A673 (cell line): ENCODE measurements at regions not wholly inside any gene's neighbourhood (a gene's known extent, or its start where the extent isn't known, plus 50 kb on each side); places are given as distances from the start of the nearest gene placed in this dataset.

Source experiments
- BruUV-seq: library from RNA; stranded (reverse); fragments of 400-500 nt; replicated peaks from 2 replicates; lab custom pipeline; 2021; lab: Mats Ljungman, UMichigan
- CTCF ChIA-PET: fragments of 300-600 bp; sonication (Branson Sonifier 250); formaldehyde crosslinking; loops from one replicate; lab custom pipeline; 2022; ENCODE audit warnings: antibody characterized with exemption; lab: Charles Lee
- POLR2A ChIA-PET: fragments of 300-600 bp; sonication (Branson Sonifier 250); formaldehyde crosslinking; loops from one replicate; lab custom pipeline; 2022; ENCODE audit warnings: antibody characterized with exemption; ENCODE audit not compliant: low non-redundant PET; lab: Charles Lee
- DNase-seq: peaks from one replicate; pipeline ENCODE4 v3.0.0-alpha.2; 2015; ENCODE audit warnings: low spot score
- H3K27ac ChIP-seq: fragments of 200-600 bp; sonication (generic); 2 replicates; pipeline ENCODE4 v1.5.1; 2016; ENCODE audit warnings: mixed run types, low read depth, mild to moderate bottlenecking, mixed read lengths, antibody characterized with exemption, low read length; ENCODE audit not compliant: poor library complexity, severe bottlenecking
- H3K27me3 ChIP-seq: fragments of 200-600 bp; sonication (generic); replicated peaks from 2 replicates; pipeline ENCODE4 v1.6.1; 2017; ENCODE audit warnings: mixed run types, low read depth, mild to moderate bottlenecking, mixed read lengths, antibody characterized with exemption, low read length; ENCODE audit not compliant: insufficient read depth, poor library complexity
- H3K36me3 ChIP-seq: fragments of 200-600 bp; sonication (generic); 2 replicates; pipeline ENCODE4 v1.6.1; 2016; ENCODE audit warnings: mixed run types, mild to moderate bottlenecking, mixed read lengths, antibody characterized with exemption, low read length; ENCODE audit not compliant: insufficient read depth, poor library complexity, severe bottlenecking
- H3K4me1 ChIP-seq: fragments of 200-600 bp; sonication (generic); 2 replicates; pipeline ENCODE4 v1.6.1; 2017; ENCODE audit warnings: mixed run types, mild to moderate bottlenecking, mixed read lengths, antibody characterized with exemption, low read length; ENCODE audit not compliant: insufficient read depth, poor library complexity, severe bottlenecking
- H3K4me3 ChIP-seq: fragments of 200-600 bp; sonication (generic); 2 replicates; pipeline ENCODE4 v1.5.1; 2016; ENCODE audit warnings: low read depth, mixed run types, mild to moderate bottlenecking, mixed read lengths, low read length; ENCODE audit not compliant: poor library complexity, severe bottlenecking
- H3K9me3 ChIP-seq: fragments of 200-600 bp; sonication (generic); 2 replicates; pipeline ENCODE4 v1.6.1; 2016; ENCODE audit warnings: mixed run types, low read depth, mild to moderate bottlenecking, mixed read lengths, antibody characterized with exemption, low read length; ENCODE audit not compliant: poor library complexity, severe bottlenecking
- CTCF ChIP-seq: fragments of 300-800, 200-600 bp; sonication (generic); conservative IDR thresholded peaks from 2 replicates; pipeline ENCODE4 v1.5.1; 2017; ENCODE audit warnings: low read depth, mild to moderate bottlenecking, antibody characterized with exemption, low read length, moderate library complexity, mixed read lengths
- EZH2 ChIP-seq: fragments of 200-600 bp; sonication (generic); IDR thresholded peaks from 2 replicates; pipeline ENCODE4 v1.6.1; 2017; ENCODE audit warnings: borderline replicate concordance, low read depth, mild to moderate bottlenecking, mixed read lengths, antibody characterized with exemption, low read length; ENCODE audit not compliant: poor library complexity, severe bottlenecking
- intact Hi-C: fragments of 100-400 bp; cut with micrococcal nuclease; formaldehyde crosslinking; loops from one replicate; pipeline ENCODE4 v1.10.0; 2022; ENCODE audit not compliant: unreplicated experiment

- H3K36me3 ChIP-seq = no peaks in the 10 kb centered on the region
- no peak for DNase-seq
- peaks cover 2% of the 10 kb centered on the region for H3K4me1 ChIP-seq
- no peak overlapping the region for H3K27ac ChIP-seq
- no TSS peak for BruUV-seq
- intact Hi-C loops = no loop called here
- no peak for TF ChIP-seq CTCF
- TF ChIP-seq EZH2 = no peak
- ChIA-PET POLR2A (no interaction called here), CTCF (no interaction called here)
- no peaks in the 10 kb centered on the region for H3K9me3 ChIP-seq
- H3K27me3 ChIP-seq = no peaks in the 10 kb centered on the region
- no peak overlapping the region for H3K4me3 ChIP-seq
Measured at GRCh38 chr9:135255841-135256580, 168.5 kb downstream of the OLFM1 start.

- H3K9me3 ChIP-seq = no peaks in the 10 kb centered on the region
- H3K27ac ChIP-seq = no peak overlapping the region
- no peak overlapping the region for H3K4me3 ChIP-seq
- ChIA-PET POLR2A (no interaction called here), CTCF (no interaction called here)
- H3K27me3 ChIP-seq = no peaks in the 10 kb centered on the region
- H3K4me1 ChIP-seq = no peaks in the 10 kb centered on the region
- DNase-seq = no peak
- no peaks in the 10 kb centered on the region for H3K36me3 ChIP-seq
- intact Hi-C loops = no loop called here
- TF ChIP-seq CTCF (no peak), EZH2 (no peak)
- no TSS peak for BruUV-seq
Measured at GRCh38 chr9:135256581-135257354, 169.3 kb downstream of the OLFM1 start.

- no peaks in the 10 kb centered on the region for H3K36me3 ChIP-seq
- no peaks in the 10 kb centered on the region for H3K9me3 ChIP-seq
- no peak for DNase-seq
- POLR2A ChIA-PET = no interaction called here
- TF ChIP-seq CTCF (no peak), EZH2 (no peak)
- H3K4me3 ChIP-seq = no peak overlapping the region
- BruUV-seq = no TSS peak
- no peak overlapping the region for H3K27ac ChIP-seq
- H3K27me3 ChIP-seq = no peaks in the 10 kb centered on the region
- H3K4me1 ChIP-seq = no peaks in the 10 kb centered on the region
- CTCF ChIA-PET = no interaction called here
- intact Hi-C loops = no loop called here
Measured at GRCh38 chr9:135258461-135258860, 171.0 kb downstream of the OLFM1 start.
